Mesothelial cell of epicardium (in vitro differentiated cells): ENCODE measurements at regions not wholly inside any gene's neighbourhood (a gene's known extent, or its start where the extent isn't known, plus 50 kb on each side); places are given as distances from the start of the nearest gene placed in this dataset.

ENCODE experiments used
- DNase-seq, 2 experiments: peaks; one replicate each; pipeline ENCODE4 v3.0.0; 2021; ENCODE audit warnings: low spot score in 2 of 2; ENCODE audit not compliant: unreplicated experiment in 2 of 2
- H3K27ac Mint-ChIP-seq: 2 replicates; pipeline ENCODE4 v1.8.0; 2021; ENCODE audit warnings: mixed read lengths
- H3K27me3 Mint-ChIP-seq: 2 replicates; pipeline ENCODE4 v1.8.0; 2021; ENCODE audit warnings: low read depth, mixed read lengths
- H3K36me3 Mint-ChIP-seq: 2 replicates; pipeline ENCODE4 v1.8.0; 2021; ENCODE audit warnings: mixed read lengths
- H3K4me1 Mint-ChIP-seq: 2 replicates; pipeline ENCODE4 v1.8.0; 2021; ENCODE audit warnings: mixed read lengths
- H3K4me3 Mint-ChIP-seq: 2 replicates; pipeline ENCODE4 v1.8.0; 2021; ENCODE audit warnings: mild to moderate bottlenecking, moderate library complexity, mixed read lengths
- H3K9me3 Mint-ChIP-seq: 2 replicates; pipeline ENCODE4 v1.8.0; 2021; ENCODE audit warnings: mixed read lengths
- TF ChIP-seq, protein P1 (sequence below): fragments of 200-600 bp; sonication (generic); IDR thresholded peaks from one replicate; pipeline ENCODE4 v1.5.0; 2021; ENCODE audit warnings: antibody characterized with exemption; ENCODE audit not compliant: unreplicated experiment

DNA sequence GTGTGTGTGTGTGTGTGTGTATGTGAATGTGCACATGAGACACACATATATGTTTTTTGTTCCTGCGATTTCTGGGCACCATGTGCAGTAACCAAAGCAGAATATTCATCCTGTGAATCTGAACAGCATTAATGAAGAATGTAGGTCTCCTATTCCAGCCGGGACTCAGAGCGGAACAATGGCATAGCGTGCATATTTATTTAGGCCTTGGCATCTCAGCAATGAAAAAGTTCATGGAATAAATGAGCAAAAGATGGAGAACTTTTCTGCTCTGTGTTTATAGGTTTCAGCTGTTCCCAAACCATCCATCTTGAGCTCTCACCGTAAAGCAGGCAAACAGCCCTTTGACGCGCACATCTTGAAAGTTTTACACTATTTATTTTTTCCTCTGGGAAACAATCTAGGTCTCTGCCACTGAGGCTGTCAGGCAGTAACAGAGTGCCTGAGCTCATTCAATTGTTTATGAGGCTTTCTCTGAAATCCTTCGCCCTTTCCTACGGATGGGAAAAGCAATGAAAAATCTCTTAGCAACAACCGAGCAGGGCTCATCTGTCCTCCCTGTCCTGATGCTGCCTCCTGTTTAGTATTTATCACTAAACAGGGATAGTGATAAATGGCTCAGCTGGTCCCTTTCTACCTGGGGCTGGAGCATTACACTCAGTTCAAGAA is 65.9 kb upstream of the KCNK12 start:
- Mint-ChIP-seq H3K27ac (no peak overlapping the region), H3K4me3 (no peak overlapping the region), H3K36me3 (no peaks in the 10 kb centered on the region), H3K4me1 (no peaks in the 10 kb centered on the region), H3K27me3 (no peaks in the 10 kb centered on the region), H3K9me3 (peaks cover 6% of the 10 kb centered on the region)
- DNase-seq = no peak
- TF ChIP-seq, protein P1, sequence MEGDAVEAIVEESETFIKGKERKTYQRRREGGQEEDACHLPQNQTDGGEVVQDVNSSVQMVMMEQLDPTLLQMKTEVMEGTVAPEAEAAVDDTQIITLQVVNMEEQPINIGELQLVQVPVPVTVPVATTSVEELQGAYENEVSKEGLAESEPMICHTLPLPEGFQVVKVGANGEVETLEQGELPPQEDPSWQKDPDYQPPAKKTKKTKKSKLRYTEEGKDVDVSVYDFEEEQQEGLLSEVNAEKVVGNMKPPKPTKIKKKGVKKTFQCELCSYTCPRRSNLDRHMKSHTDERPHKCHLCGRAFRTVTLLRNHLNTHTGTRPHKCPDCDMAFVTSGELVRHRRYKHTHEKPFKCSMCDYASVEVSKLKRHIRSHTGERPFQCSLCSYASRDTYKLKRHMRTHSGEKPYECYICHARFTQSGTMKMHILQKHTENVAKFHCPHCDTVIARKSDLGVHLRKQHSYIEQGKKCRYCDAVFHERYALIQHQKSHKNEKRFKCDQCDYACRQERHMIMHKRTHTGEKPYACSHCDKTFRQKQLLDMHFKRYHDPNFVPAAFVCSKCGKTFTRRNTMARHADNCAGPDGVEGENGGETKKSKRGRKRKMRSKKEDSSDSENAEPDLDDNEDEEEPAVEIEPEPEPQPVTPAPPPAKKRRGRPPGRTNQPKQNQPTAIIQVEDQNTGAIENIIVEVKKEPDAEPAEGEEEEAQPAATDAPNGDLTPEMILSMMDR = no peak

GRCh38 chr2:47636176-47636575 is 65.4 kb upstream of the KCNK12 start:
- Mint-ChIP-seq H3K27me3 (no peaks in the 10 kb centered on the region), H3K9me3 (peaks cover 6% of the 10 kb centered on the region), H3K36me3 (no peaks in the 10 kb centered on the region), H3K27ac (no peak overlapping the region), H3K4me3 (no peak overlapping the region), H3K4me1 (no peaks in the 10 kb centered on the region)
- TF ChIP-seq, protein P1 = no peak
- no peak for DNase-seq

- no peak overlapping the region for H3K4me3 Mint-ChIP-seq
- no peaks in the 10 kb centered on the region for H3K36me3 Mint-ChIP-seq
- H3K4me1 Mint-ChIP-seq = no peaks in the 10 kb centered on the region
- H3K27ac Mint-ChIP-seq = no peak overlapping the region
- TF ChIP-seq, protein P1 = no peak
- no peak for DNase-seq
- no peaks in the 10 kb centered on the region for H3K9me3 Mint-ChIP-seq
- no peaks in the 10 kb centered on the region for H3K27me3 Mint-ChIP-seq
Observed at GRCh38 chr2:47632754-47633153, 62.0 kb upstream of the KCNK12 start.

GRCh38 chr2:47631792-47632398 is 61.1 kb upstream of the KCNK12 start:
- no peak overlapping the region for H3K27ac Mint-ChIP-seq

GRCh38 chr2:47631306-47631705 is 60.5 kb upstream of the KCNK12 start:
- TF ChIP-seq, protein P1 = no peak
- H3K4me3 Mint-ChIP-seq = no peak overlapping the region
- H3K27ac Mint-ChIP-seq = no peak overlapping the region
- H3K9me3 Mint-ChIP-seq = no peaks in the 10 kb centered on the region
- no peaks in the 10 kb centered on the region for H3K4me1 Mint-ChIP-seq
- no peak for DNase-seq
- no peaks in the 10 kb centered on the region for H3K27me3 Mint-ChIP-seq
- H3K36me3 Mint-ChIP-seq = no peaks in the 10 kb centered on the region

More at GRCh38 chr2:47631792-47632398, 61.1 kb upstream of the KCNK12 start:
- Mint-ChIP-seq H3K4me3 (no peak overlapping the region), H3K27me3 (no peaks in the 10 kb centered on the region), H3K36me3 (no peaks in the 10 kb centered on the region), H3K4me1 (no peaks in the 10 kb centered on the region), H3K9me3 (no peaks in the 10 kb centered on the region)
- DNase-seq = no peak
- TF ChIP-seq, protein P1 = no peak
